ENCODE measurements at regions not wholly inside any gene's neighbourhood (a gene's known extent, or its start where the extent isn't known, plus 50 kb on each side); places are given as distances from the start of the nearest gene placed in this dataset.
"Not testable (repeated sequence)": the region's sequence is repeated elsewhere in the genome, so short reads cannot be mapped to it uniquely, and the experiment has no call there.

DNA sequence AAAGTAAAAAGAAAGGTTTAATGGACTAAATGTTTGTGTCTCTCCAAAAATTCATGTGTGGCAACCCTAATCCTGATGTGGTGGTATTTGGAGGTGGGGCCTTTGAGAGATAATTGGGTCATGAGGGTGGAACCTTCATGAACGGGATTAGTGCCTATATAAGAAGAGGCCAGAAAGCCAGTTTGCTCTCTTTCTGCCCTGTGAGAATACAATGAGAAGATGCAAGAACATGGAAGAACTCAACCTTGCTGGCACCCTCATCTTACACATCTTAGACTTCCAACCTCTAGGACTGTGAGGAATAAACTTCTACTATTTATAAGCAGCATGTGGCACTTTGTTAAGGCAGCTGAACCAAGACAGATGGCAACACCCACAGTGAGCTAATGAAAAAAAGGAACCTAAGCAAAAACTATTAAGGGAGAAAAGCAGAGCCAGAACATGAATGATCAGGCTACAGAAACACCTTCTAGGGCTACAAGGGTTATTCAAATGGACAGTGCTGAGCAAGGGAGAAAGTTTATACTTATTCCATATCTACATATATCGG lies 159.5 kb downstream of the PLK2 start:
- DNase-seq (ENCODE audit: low read depth in 3 of 3) = no peak

DNA sequence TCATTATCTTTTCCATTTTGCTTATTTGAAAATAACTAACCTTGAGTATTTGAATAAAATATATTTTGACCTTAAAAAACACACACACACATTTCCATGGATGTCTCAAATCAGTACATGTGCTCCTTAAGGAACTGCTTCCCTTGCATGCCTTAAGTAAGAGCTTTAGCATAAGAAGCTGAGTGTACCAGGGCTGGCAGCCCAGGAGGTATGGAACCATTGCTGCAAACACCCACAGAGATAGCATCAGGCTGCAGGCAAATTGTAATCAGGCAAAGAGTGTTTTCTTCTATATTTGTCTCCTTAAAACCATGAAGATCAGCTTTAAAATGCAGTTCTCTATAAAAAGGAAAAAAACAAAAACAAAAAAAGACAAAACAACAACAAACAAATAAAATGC lies 160.6 kb downstream of the PLK2 start:
- DNase-seq (ENCODE audit: low read depth in 3 of 3) = no peak

DNA sequence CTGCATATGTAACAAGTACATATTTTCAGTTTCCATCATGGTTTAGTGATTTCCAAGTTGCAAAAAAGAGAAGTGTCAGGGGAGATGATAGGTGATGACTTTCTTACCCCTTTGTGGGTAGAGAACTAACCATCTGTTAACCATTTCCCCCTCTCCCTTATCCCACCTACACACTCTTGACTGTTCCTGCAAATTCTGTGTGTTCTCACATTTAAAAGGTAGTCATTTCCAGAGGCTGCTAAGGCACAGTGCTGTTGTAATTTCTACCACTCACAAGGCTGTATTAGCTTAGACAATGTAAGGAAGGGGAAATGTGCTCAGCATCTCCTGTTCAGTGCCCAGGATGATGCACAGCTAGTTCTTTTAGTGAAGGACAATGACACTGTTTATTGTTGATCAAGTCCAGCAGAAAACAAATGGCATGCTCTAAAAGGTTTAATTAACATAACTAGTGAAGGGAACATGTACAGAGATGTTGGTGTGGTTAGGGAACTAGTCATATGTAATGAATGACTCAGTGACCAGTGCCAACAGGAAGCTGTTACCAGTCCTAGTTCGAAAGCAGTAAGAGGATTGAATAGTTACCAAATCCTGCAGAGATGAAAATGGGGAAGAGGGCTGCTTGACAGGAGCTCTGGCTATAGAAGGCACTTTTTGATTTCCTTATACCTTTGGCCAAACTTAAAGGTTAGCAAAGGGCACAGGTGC lies 165.1 kb downstream of the PLK2 start:
- no peak for DNase-seq (ENCODE audit: low read depth in 3 of 3)

DNA sequence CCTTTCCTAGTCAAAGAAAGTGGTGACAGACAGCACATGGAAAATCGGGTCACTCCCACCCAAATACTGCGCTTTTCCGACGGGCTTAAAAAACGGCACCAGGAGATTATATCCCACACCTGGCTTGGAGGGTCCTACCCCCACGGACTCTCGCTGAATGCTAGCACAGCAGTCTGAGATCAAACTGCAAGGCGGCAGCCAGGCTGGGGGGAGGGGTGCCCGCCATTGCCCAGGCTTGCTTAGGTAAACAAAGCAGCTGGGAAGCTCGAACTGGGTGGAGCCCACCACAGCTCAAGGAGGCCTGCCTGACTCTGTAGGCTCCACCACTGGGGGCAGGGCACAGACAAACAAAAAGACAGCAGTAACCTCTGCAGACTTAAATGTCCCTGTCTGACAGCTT lies 171.6 kb downstream of the PLK2 start:
- DNase-seq (ENCODE audit: low read depth in 3 of 3) = not testable (repeated sequence)

DNA sequence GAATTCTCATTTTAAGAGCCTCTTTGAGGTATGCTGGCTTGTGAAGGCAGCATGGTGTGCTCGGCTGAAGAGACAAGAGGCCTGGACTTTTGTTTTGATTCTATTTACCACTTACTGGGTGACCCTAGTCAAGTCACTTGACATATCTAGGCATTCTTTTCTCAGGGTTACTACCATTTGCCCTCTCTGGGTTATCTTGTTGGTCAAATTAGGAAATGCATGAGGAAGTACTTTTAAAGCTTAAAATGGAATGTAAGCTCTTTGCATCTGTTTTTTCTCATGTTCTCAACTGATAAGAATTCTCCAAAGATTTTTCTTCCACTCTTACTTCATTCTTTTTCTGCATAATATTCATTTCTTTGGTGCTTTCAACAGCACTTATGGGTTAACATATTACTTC lies 173.1 kb downstream of the PLK2 start:
- no peak for DNase-seq (ENCODE audit: low read depth in 3 of 3)

DNA sequence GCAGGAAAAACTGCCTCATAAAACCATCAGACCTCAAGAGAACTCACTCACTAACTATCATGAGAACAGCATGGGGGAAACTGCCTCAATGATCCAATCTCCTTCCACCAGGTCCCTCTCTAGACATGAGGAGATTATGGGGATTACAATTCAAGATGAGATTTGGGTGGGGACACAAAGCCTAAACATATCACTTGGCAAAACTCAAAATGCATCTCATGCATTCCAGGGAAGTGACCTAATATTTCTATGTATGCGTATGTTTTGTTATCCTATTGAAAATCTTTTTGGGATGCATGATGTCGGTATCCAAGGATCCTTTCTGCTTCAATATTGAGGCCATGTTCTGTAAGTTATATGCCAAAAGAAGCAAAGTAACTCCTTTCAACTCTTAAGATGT lies 174.0 kb downstream of the PLK2 start:
- DNase-seq (ENCODE audit: low read depth in 3 of 3) = no peak

DNA sequence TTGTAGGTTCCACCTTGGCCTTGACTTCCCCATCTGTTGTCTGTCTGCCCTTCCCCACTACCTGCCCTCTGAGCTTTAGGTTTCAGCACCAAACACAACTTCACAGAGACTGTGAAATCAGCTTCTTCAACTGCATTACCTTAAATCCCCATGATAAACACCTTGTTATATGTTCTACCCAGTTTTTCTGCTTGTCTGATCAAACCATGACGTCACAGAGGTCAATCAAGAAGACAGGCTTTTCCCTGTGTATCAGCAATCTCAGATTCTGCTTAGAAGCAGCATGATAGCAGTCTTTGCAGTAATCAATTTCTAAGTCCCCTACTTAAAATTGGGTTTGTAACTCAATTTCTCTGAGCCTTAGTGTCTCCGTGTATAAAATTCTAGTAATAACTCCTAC lies 175.0 kb downstream of the PLK2 start:
- no peak for DNase-seq (ENCODE audit: low read depth in 3 of 3)

DNA sequence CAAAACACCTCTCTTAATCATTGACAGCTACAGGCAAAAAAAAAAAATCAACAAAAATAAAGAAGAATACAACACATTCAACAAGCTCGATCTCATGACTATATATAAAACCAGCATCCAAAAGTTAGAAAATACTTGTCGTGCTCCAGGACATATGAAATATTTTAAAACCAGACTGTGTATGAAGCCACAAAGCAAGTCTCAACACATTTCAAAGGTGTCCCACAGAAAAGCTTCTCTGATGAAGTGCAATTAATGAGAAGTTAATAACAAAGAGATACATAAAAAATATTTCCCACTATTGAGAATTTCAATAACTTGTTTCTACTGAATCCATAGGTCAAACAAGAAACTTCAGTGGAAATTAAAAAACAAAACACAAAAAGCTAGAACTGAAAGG lies 178.7 kb downstream of the PLK2 start:
- DNase-seq (ENCODE audit: low read depth in 3 of 3) = no peak

DNA sequence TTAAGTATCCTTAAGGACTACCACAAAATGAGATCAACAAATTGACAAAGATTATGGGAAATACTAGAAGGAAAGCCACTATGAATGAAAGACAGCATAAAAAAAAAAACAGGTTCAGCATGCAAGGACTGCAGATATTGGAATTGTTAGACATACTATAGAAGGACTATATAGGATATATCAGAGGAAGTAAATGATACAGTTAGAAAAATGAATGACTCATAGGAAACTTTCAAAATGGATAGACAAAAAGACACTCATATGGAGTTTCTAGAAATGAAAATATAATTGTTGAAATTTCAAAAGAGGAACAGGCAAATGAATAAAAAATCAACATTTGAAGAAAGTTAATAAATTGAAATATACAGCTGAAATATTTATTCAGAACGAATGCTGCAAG lies 180.6 kb downstream of the PLK2 start:
- no peak for DNase-seq (ENCODE audit: low read depth in 3 of 3)

DNA sequence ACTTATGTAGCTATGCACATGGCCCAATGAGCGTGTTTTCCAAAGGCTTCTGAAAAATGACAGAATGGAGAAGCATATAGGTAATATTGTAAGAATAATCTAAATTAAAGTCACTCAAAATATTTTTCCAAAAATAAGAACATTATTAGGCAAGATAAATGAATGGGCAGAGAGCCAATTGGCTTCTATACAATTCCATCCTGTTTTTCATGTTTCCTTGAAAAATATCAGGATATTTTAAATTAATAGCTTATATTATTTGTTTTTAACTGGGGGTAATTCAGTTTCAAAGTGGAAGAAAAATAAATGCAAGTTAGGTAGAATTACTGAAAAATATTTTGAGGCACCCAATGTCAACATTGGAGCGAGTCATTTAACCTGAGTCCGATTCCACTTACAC lies 183.5 kb downstream of the PLK2 start:
- no peak for DNase-seq (ENCODE audit: low read depth in 3 of 3)

DNA sequence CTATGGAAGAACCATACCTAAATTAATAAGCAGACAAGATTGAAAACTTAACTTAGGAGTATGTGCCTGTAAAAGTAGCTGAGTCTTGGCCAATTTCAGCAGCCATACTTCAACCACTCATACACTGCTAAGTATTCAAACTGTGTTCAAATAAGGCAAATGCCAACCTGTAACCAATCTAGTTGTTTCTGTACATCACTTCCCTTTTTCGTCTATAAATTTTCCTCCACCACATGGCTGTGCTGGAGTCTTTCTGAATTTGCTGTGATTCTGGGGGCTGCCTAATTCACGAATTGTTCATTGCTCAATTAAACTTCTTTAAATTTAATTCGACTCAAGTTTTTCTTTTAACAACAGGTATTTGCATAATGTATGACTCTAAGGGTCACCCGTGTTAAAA lies 184.4 kb downstream of the PLK2 start:
- DNase-seq (ENCODE audit: low read depth in 3 of 3) = no peak

DNA sequence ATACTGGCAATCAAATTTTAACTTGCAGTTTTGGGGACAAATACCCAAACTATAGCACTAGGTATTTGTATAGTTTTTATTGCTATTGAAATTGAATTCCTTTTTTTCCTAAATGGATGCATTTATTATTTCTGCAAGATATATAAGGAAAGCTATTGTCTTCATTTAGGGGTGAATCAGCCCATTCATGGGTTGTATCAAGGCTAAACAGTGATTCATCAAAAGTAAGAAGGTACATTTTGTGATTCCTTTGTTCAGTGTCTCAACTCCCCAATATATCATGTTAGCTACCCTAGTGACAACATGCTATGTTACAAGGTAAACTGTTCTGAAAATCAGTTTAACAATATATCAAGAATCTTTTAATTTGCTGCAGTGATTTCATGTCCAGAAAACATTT lies 185.7 kb downstream of the PLK2 start:
- DNase-seq (ENCODE audit: low read depth in 3 of 3) = no peak

DNA sequence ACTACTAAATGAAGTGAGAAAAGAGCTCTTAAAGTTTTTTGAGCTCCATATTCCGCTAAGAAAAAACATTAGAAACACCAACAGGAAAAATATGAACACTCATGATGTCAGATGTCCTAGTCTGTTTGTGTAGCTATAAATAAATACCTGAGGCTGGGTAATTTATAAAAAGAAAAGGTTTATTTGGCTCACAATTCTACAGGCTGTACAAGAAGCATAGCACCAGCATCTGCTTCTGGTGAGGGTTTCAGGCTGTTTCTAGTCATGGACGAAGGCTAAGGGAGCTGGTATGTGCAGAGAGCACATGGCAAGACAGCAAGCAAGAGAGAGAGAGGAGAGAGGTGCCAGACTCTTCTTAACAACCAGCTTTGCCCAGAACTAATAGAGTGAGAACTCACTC lies 186.2 kb downstream of the PLK2 start:
- DNase-seq (ENCODE audit: low read depth in 3 of 3) = no peak

DNA sequence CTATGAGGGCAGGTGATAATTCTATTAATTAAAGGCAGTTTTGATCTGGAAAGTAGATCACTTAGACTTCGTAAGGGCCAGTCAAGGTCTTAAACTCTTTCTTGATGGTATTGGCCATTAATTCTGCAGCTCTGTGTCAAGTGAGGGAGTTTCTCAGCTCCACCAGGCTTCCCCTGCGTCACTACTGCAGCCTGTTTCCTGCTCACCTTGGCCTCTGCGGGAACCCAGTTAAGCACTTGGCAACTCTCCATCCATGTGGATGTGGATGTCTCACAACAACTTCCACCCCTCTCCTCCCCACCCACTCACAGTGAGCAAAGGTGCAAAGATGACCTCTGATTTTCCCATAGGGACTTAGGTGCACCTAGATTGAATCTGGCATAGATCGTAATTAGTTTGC lies 191.6 kb downstream of the PLK2 start:
- no peak for DNase-seq (ENCODE audit: low read depth in 3 of 3)

DNA sequence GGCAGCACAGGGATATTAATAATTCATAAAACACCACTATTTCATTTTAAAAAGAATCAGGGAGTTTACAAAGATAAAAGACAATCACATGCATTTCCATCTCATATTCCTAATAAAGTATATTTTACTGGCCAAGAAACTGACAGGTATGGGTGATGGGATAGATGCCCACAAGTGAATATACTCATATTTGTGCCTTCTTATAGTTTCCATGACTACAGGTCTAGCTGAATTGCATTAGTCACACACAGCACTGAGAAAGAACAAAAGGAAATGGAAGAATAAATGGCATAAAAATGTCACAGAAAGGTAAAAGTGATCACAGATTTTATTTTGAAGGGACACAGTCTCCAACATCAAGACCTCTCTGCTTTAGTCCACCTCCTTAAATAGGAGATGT lies 193.5 kb downstream of the PLK2 start:
- DNase-seq (ENCODE audit: low read depth in 3 of 3) = no peak

DNA sequence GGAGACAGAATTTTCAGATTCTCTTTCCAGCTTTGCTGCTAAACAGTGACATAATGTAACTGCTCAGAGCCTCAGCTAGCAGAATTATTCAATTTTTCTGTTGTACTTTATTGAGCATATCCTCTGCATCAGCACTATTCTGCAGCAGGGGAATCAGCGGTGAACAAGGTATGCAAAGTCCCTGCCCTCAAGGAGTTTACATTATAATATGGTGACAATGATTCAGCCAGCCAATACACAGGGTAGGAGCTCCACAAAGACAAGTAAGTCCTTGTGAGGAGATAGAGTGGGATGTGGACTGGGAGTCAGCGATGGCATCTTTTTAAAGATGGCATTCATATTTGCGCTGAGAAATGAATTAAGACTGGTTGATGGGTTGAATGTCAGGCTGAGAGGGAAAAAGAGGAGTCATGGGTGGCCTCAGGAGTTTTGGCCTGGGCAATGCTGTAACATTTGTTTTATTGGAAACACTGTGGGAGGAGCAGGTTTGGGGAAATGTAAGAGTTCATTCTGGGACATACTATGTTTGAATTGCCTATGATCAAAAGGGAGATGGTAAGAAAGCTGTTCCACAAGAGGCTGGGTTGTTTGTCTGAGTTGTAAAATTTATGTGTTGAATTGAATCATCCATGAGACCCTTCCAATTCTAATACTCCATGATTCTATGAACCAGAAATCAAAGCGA lies 194.5 kb downstream of the PLK2 start:
- no peak for DNase-seq (ENCODE audit: low read depth in 3 of 3)

DNA sequence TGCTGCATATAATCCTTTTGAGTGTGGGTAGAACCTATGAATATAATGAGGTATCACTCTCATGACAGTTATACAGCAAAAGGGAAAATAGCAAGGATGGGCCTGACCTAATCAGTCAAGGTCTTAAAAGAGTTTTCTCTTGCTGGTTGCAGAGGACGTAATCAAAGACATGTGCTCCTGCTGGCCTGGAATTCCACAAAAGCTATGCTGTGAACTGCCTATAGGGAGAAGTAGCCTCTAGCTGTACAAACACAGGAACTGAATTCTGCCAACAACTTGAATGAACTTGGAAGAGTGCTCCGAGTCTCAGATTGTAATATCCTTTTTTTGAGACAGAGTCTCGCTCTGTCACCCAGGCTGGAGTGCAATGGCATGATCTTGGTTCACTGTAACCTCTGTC lies 195.6 kb downstream of the PLK2 start:
- DNase-seq (ENCODE audit: low read depth in 3 of 3) = no peak

DNA sequence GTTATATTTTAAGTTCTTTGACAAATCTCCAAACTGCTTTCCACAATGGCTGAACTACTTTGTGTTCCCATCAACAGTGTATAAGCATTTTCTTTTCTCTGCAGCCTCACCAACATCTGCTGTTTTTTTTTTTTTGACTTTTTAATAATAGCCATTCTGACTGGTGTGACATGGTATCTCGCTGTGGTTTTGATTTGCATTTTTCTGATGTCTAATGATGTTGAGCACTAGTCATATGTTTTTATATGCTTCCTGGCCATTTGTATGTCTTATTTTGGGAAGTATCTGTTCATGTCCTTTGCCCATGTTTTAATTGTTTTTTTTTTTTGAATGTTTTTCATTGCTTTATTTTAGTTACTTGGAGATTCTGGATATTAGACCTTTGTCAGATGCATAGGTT lies 196.6 kb downstream of the PLK2 start:
- no peak for DNase-seq (ENCODE audit: low read depth in 3 of 3)

DNA sequence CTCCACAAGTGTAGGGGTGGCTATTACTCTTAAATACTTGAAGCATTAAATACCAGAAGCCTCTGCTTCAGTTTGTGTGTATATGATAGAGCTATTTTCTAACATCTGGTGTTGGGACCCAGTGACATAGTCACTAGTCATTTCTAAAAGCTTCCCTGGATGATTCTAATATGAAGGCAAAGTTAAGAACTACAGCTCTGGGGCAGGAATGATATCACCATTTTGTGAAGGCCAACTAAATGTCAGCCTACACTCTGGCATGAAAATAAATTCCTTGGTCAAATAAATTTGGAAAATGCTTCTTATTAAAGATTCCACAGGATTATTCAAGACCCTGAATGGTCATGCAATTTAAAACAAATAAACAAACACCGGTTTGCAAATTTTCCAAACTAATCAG lies 197.7 kb downstream of the PLK2 start:
- no peak for DNase-seq (ENCODE audit: low read depth in 3 of 3)

DNA sequence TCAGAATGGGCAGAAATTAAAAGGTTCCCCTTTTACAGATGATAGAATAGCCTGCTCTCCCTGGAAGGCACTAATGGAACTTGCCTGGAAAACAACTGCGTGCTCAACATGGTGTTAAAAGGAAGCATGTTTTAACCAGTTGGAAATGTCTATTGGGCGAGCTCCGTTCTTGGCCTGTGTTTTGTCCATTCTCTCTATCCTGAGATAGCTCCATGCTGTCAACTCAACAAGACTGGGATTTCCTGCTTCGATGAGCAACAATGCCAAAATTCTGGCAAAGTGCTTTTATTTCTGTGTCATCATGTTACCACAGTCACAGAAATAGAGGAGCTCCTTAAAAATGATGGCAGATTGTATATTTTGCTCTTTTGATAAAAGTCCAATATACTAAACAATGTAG lies 198.3 kb downstream of the PLK2 start:
- no peak for DNase-seq (ENCODE audit: low read depth in 3 of 3)

DNA sequence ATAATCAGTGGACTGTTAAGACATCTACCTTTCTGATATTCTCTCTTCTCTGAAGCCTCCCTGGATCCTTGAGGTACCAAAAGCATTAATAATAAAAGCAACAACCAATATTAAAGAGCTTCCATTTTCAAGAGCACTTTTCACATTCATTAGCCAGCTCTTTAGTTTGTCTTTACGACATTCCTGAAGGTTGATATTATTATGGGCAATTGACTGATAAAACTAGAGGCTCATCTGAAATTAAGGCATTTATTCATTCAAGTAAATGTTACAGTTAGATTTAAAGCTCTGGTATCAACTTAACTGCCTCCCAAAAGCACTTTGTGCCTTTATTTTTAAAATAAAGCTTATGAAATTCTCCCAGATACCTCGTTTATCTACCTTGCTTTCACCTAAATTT lies 199.6 kb downstream of the PLK2 start:
- DNase-seq (ENCODE audit: low read depth in 3 of 3) = no peak

DNA sequence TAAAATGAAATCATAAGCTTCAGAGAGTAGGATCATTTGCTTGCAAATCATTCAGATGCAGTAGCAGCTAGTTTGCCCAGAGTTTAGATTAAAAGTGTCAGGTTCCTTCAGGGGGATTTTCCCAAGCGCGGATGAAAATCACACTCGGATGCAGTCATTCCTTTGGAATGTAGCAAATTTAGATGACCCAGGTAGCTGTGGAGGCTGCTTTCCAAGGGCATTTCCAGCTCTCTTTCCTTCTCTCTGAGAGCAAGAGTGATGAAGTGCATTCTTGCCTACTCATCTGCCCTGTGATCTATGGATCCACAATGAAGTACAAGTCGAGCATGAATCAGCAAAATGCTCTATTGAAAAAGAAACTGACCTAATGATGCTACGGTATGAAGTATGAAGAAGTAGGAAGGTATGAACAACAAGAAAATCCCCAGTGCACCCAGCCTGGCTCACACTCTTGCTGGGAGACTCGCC lies 200.2 kb downstream of the PLK2 start:
- DNase-seq (ENCODE audit: low read depth in 3 of 3) = no peak

DNA sequence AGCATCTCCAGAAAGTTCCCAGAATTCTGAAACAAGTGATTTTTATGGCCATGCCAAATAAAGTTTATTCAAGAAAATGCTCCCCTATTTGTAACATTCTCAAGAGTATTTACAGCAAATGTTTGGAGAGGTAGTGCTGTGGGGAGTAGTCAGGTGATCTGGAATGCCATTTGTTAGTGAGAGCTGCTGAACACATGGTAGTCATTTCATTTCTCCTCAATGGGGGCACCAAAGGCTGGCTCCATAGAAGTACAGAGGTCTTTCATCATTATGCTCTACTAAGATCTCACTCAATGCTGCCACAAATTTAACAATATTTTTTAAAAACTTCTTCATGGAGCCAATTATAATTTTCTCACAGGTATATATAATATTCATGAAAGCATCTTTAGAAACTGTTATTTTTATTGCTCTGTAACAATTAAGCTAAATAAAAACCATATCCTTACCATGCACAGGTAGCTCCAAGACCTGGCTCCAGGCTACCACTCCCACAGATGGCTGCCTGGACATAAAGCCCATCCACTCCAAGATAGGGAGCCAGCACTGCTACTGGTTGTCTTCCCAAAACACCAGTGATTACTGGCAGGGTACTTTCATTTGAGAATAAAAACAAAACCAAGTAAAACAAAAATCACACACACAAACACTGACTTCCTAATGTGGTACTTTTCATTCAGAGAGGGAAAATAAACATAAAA lies 200.8 kb downstream of the PLK2 start:
- DNase-seq (ENCODE audit: low read depth in 3 of 3) = no peak
